ENCODE measurements at regions not wholly inside any gene's neighbourhood (a gene's known extent, or its start where the extent isn't known, plus 50 kb on each side); places are given as distances from the start of the nearest gene placed in this dataset.

- Histone ChIP-seq H3K27ac (ENCODE audit: low read depth, low read length) (no peak overlapping the region), H3K36me3 (ENCODE audit: insufficient read depth, low read length) (no peaks in the 10 kb centered on the region), H3K27me3 (ENCODE audit: control insufficient read depth in 1 of 2, insufficient read depth in 2 of 2, low read length in 2 of 2) (no peaks in the 10 kb centered on the region), H3K9me3 (ENCODE audit: low read length) (no peaks in the 10 kb centered on the region), H3K4me3 (ENCODE audit: low read depth in 1 of 2, low read length in 2 of 2) (no peak overlapping the region), H3K4me1 (ENCODE audit: insufficient read depth, low read length) (peaks cover 32% of the 10 kb centered on the region), H3K9ac (ENCODE audit: low read length) (no peak overlapping the region)
These were observed 87.4 kb downstream of the GJA1 start for GRCh38 chr6:121522771-121523386.

GRCh38 chr6:121523628-121524027 is 88.2 kb downstream of the GJA1 start:
- Histone ChIP-seq H3K4me3 (ENCODE audit: low read depth in 1 of 2, low read length in 2 of 2) (no peak overlapping the region), H3K27ac (ENCODE audit: low read depth, low read length) (no peak overlapping the region), H3K27me3 (ENCODE audit: control insufficient read depth in 1 of 2, insufficient read depth in 2 of 2, low read length in 2 of 2) (no peaks in the 10 kb centered on the region), H3K9ac (ENCODE audit: low read length) (no peak overlapping the region), H3K36me3 (ENCODE audit: insufficient read depth, low read length) (no peaks in the 10 kb centered on the region), H3K9me3 (ENCODE audit: low read length) (no peaks in the 10 kb centered on the region), H3K4me1 (ENCODE audit: insufficient read depth, low read length) (peaks cover 32% of the 10 kb centered on the region)

GRCh38 chr6:121526282-121526681 is 90.8 kb downstream of the GJA1 start:
- Histone ChIP-seq H3K36me3 (ENCODE audit: insufficient read depth, low read length) (no peaks in the 10 kb centered on the region), H3K4me1 (ENCODE audit: insufficient read depth, low read length) (peaks cover 32% of the 10 kb centered on the region), H3K9me3 (ENCODE audit: low read length) (no peaks in the 10 kb centered on the region), H3K27me3 (ENCODE audit: control insufficient read depth in 1 of 2, insufficient read depth in 2 of 2, low read length in 2 of 2) (no peaks in the 10 kb centered on the region), H3K9ac (ENCODE audit: low read length) (no peak overlapping the region), H3K4me3 (ENCODE audit: low read depth in 1 of 2, low read length in 2 of 2) (no peak overlapping the region), H3K27ac (ENCODE audit: low read depth, low read length) (no peak overlapping the region)

- Histone ChIP-seq H3K4me1 (ENCODE audit: insufficient read depth, low read length) (peaks cover 10% of the 10 kb centered on the region), H3K27ac (ENCODE audit: low read depth, low read length) (no peak overlapping the region), H3K4me3 (ENCODE audit: low read depth in 1 of 2, low read length in 2 of 2) (no peak overlapping the region), H3K27me3 (ENCODE audit: control insufficient read depth in 1 of 2, insufficient read depth in 2 of 2, low read length in 2 of 2) (no peaks in the 10 kb centered on the region), H3K36me3 (ENCODE audit: insufficient read depth, low read length) (no peaks in the 10 kb centered on the region), H3K9me3 (ENCODE audit: low read length) (no peaks in the 10 kb centered on the region), H3K9ac (ENCODE audit: low read length) (no peak overlapping the region)
These were observed 96.3 kb downstream of the GJA1 start for GRCh38 chr6:121531658-121532169.

GRCh38 chr6:121533321-121533841 is 97.9 kb downstream of the GJA1 start:
- Histone ChIP-seq H3K36me3 (ENCODE audit: insufficient read depth, low read length) (no peaks in the 10 kb centered on the region), H3K9ac (ENCODE audit: low read length) (no peak overlapping the region), H3K27me3 (ENCODE audit: control insufficient read depth in 1 of 2, insufficient read depth in 2 of 2, low read length in 2 of 2) (no peaks in the 10 kb centered on the region), H3K27ac (ENCODE audit: low read depth, low read length) (no peak overlapping the region), H3K4me1 (ENCODE audit: insufficient read depth, low read length) (peaks cover 8% of the 10 kb centered on the region), H3K9me3 (ENCODE audit: low read length) (no peaks in the 10 kb centered on the region), H3K4me3 (ENCODE audit: low read depth in 1 of 2, low read length in 2 of 2) (no peak overlapping the region)

GRCh38 chr6:121535777-121536176 is 100.3 kb downstream of the GJA1 start:
- Histone ChIP-seq H3K36me3 (ENCODE audit: insufficient read depth, low read length) (no peaks in the 10 kb centered on the region), H3K9ac (ENCODE audit: low read length) (no peak overlapping the region), H3K9me3 (ENCODE audit: low read length) (no peaks in the 10 kb centered on the region), H3K27me3 (ENCODE audit: control insufficient read depth in 1 of 2, insufficient read depth in 2 of 2, low read length in 2 of 2) (no peaks in the 10 kb centered on the region), H3K4me3 (ENCODE audit: low read depth in 1 of 2, low read length in 2 of 2) (no peak overlapping the region), H3K4me1 (ENCODE audit: insufficient read depth, low read length) (peaks cover 8% of the 10 kb centered on the region), H3K27ac (ENCODE audit: low read depth, low read length) (no peak overlapping the region)

- H3K36me3 ChIP-seq (ENCODE audit: insufficient read depth, low read length): no peaks in the 10 kb centered on the region
- no peaks in the 10 kb centered on the region for H3K27me3 ChIP-seq (ENCODE audit: control insufficient read depth in 1 of 2, insufficient read depth in 2 of 2, low read length in 2 of 2)
- H3K4me1 ChIP-seq (ENCODE audit: insufficient read depth, low read length): peaks cover 8% of the 10 kb centered on the region
- H3K9ac ChIP-seq (ENCODE audit: low read length): no peak overlapping the region
- H3K4me3 ChIP-seq (ENCODE audit: low read depth in 1 of 2, low read length in 2 of 2): no peak overlapping the region
- no peak overlapping the region for H3K27ac ChIP-seq (ENCODE audit: low read depth, low read length)
- H3K9me3 ChIP-seq (ENCODE audit: low read length): no peaks in the 10 kb centered on the region
These were observed 100.9 kb downstream of the GJA1 start for GRCh38 chr6:121536345-121536744.

GRCh38 chr6:121539439-121539838 is 104.0 kb downstream of the GJA1 start:
- Histone ChIP-seq H3K9ac (ENCODE audit: low read length) (no peak overlapping the region), H3K9me3 (ENCODE audit: low read length) (no peaks in the 10 kb centered on the region), H3K27ac (ENCODE audit: low read depth, low read length) (no peak overlapping the region), H3K27me3 (ENCODE audit: control insufficient read depth in 1 of 2, insufficient read depth in 2 of 2, low read length in 2 of 2) (no peaks in the 10 kb centered on the region), H3K4me1 (ENCODE audit: insufficient read depth, low read length) (no peaks in the 10 kb centered on the region), H3K36me3 (ENCODE audit: insufficient read depth, low read length) (no peaks in the 10 kb centered on the region), H3K4me3 (ENCODE audit: low read depth in 1 of 2, low read length in 2 of 2) (no peak overlapping the region)

- no peaks in the 10 kb centered on the region for H3K27me3 ChIP-seq (ENCODE audit: control insufficient read depth in 1 of 2, insufficient read depth in 2 of 2, low read length in 2 of 2)
- no peaks in the 10 kb centered on the region for H3K4me1 ChIP-seq (ENCODE audit: insufficient read depth, low read length)
- H3K36me3 ChIP-seq (ENCODE audit: insufficient read depth, low read length): no peaks in the 10 kb centered on the region
- no peak overlapping the region for H3K4me3 ChIP-seq (ENCODE audit: low read depth in 1 of 2, low read length in 2 of 2)
- H3K9me3 ChIP-seq (ENCODE audit: low read length): no peaks in the 10 kb centered on the region
- H3K27ac ChIP-seq (ENCODE audit: low read depth, low read length): no peak overlapping the region
- H3K9ac ChIP-seq (ENCODE audit: low read length): no peak overlapping the region
These were observed 104.8 kb downstream of the GJA1 start for GRCh38 chr6:121540210-121540609.

GRCh38 chr6:121544691-121545090 is 109.2 kb downstream of the GJA1 start:
- Histone ChIP-seq H3K27me3 (ENCODE audit: control insufficient read depth in 1 of 2, insufficient read depth in 2 of 2, low read length in 2 of 2) (no peaks in the 10 kb centered on the region), H3K36me3 (ENCODE audit: insufficient read depth, low read length) (no peaks in the 10 kb centered on the region), H3K4me3 (ENCODE audit: low read depth in 1 of 2, low read length in 2 of 2) (no peak overlapping the region), H3K9ac (ENCODE audit: low read length) (no peak overlapping the region), H3K9me3 (ENCODE audit: low read length) (no peaks in the 10 kb centered on the region), H3K27ac (ENCODE audit: low read depth, low read length) (no peak overlapping the region), H3K4me1 (ENCODE audit: insufficient read depth, low read length) (no peaks in the 10 kb centered on the region)

- H3K4me1 ChIP-seq (ENCODE audit: insufficient read depth, low read length): no peaks in the 10 kb centered on the region
- no peaks in the 10 kb centered on the region for H3K36me3 ChIP-seq (ENCODE audit: insufficient read depth, low read length)
- no peaks in the 10 kb centered on the region for H3K27me3 ChIP-seq (ENCODE audit: control insufficient read depth in 1 of 2, insufficient read depth in 2 of 2, low read length in 2 of 2)
- H3K9ac ChIP-seq (ENCODE audit: low read length): no peak overlapping the region
- no peak overlapping the region for H3K27ac ChIP-seq (ENCODE audit: low read depth, low read length)
- no peaks in the 10 kb centered on the region for H3K9me3 ChIP-seq (ENCODE audit: low read length)
- no peak overlapping the region for H3K4me3 ChIP-seq (ENCODE audit: low read depth in 1 of 2, low read length in 2 of 2)
These were observed 112.7 kb downstream of the GJA1 start for GRCh38 chr6:121548131-121548530.

- no peak overlapping the region for H3K27ac ChIP-seq (ENCODE audit: low read depth, low read length)
- no peaks in the 10 kb centered on the region for H3K36me3 ChIP-seq (ENCODE audit: insufficient read depth, low read length)
- H3K4me1 ChIP-seq (ENCODE audit: insufficient read depth, low read length): no peaks in the 10 kb centered on the region
These were observed 114.3 kb downstream of the GJA1 start for GRCh38 chr6:121549736-121550135.

More at GRCh38 chr6:121549736-121550135, 114.3 kb downstream of the GJA1 start:
- Histone ChIP-seq H3K9me3 (ENCODE audit: low read length) (no peaks in the 10 kb centered on the region), H3K9ac (ENCODE audit: low read length) (no peak overlapping the region), H3K4me3 (ENCODE audit: low read depth in 1 of 2, low read length in 2 of 2) (no peak overlapping the region), H3K27me3 (ENCODE audit: control insufficient read depth in 1 of 2, insufficient read depth in 2 of 2, low read length in 2 of 2) (no peaks in the 10 kb centered on the region)

Data from muscle layer of colon (tissue), 2 donors.